ENCODE measurements at regions not wholly inside any gene's neighbourhood (a gene's known extent, or its start where the extent isn't known, plus 50 kb on each side); places are given as distances from the start of the nearest gene placed in this dataset.

DNA sequence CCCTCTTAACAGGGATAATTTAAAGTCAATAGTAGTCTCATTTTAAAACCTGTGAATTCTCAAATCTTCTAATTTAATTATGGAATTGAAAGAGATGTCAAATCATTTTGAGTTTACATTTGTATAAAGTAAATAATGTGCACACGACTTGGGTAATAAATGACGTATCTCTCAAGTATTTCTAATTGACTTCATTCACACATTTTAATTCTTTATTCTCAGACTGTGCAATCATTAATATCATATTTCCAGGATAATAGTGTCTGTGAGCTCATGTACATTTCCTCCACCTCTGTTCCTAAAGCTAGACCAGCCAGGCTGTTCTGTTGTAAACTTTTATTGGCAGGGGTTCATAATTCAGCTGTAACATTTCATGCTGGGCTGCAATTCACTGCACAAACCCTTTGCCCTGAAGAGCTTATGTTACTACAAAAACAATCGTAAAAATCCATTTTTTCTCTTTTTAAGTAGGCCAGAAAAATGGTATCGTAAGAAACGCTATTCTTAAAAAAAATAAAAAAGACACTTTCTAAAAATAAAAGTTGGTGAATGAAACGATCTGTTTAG is 1103.1 kb upstream of the TENM3 start:
- intact Hi-C loops (cut with micrococcal nuclease), result loop anchor here (10.0 kb wide), 2 partner anchors 475 to 945 kb away; no protein-coding TSS in a partner anchor
- Histone ChIP-seq H3K4me1 (ENCODE audit: control insufficient read depth in 1 of 2, insufficient read depth in 2 of 2, low read length in 2 of 2) (no peaks in the 10 kb centered on the region), H3K27ac (ENCODE audit: low read depth, low read length) (no peak overlapping the region), H4K20me1 (ENCODE audit: insufficient read depth) (no peaks in the 10 kb centered on the region), H3K9me3 (ENCODE audit: control insufficient read depth in 1 of 2, insufficient read depth in 1 of 2, low read depth in 1 of 2, low read length in 2 of 2) (no peaks in the 10 kb centered on the region), H3K36me3 (ENCODE audit: control insufficient read depth in 1 of 2, insufficient read depth in 2 of 2, low read length in 2 of 2) (no peaks in the 10 kb centered on the region), H2AFZ (ENCODE audit: low read depth, low read length, poor library complexity, severe bottlenecking) (no peak overlapping the region), H3K79me2 (ENCODE audit: insufficient read depth, low read length) (no peaks in the 10 kb centered on the region), H3K9me2 (ENCODE audit: insufficient read depth) (no peaks in the 10 kb centered on the region), H3K4me3 (replicated peaks in 1 of 2; ENCODE audit: low read depth in 1 of 2, low read length in 2 of 2) (no peak overlapping the region), H3K27me3 (ENCODE audit: insufficient read depth, low read length) (0 out of 2 replicates have a peak, but pooled peaks cover 3% of the 10 kb centered on the region), H3K4me2 (ENCODE audit: low read length) (no peak overlapping the region), H3K9ac (ENCODE audit: low read length) (no peak overlapping the region)
- ChIA-PET CTCF (interaction anchor here (1.2 kb wide), 1 partner anchor 389 kb away, joined by 3 read pairs; no protein-coding TSS in a partner anchor), POLR2A (no interaction called here), RAD21 (ENCODE audit: low non-redundant PET in 1 of 2, low total read pairs in 2 of 2, uncharacterized antibody in 2 of 2, unreplicated experiment in 2 of 2) (no interaction called here)
- TF ChIP-seq EZH2 (IDR thresholded peaks at IDR 0.05), result no peak
- TF ChIP-seq CEBPB (IDR thresholded peaks at IDR 0.05; ENCODE audit: low read depth), result no peak
- no peak for TF ChIP-seq EZH2phosphoT487 (IDR thresholded peaks at IDR 0.05; ENCODE audit: borderline replicate concordance)
- no peak for TF ChIP-seq FOSL1 (IDR thresholded peaks at IDR 0.05; ENCODE audit: low read depth)
- no peak for TF ChIP-seq SP1 (IDR thresholded peaks at IDR 0.05; ENCODE audit: low read depth)
- TF ChIP-seq, protein P1, sequence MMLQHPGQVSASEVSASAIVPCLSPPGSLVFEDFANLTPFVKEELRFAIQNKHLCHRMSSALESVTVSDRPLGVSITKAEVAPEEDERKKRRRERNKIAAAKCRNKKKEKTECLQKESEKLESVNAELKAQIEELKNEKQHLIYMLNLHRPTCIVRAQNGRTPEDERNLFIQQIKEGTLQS (IDR thresholded peaks at IDR 0.05), result no peak
- no peak for TF ChIP-seq ZNF274 (IDR thresholded peaks at IDR 0.05; ENCODE audit: low read depth, low read length)
- TF ChIP-seq, protein P2, sequence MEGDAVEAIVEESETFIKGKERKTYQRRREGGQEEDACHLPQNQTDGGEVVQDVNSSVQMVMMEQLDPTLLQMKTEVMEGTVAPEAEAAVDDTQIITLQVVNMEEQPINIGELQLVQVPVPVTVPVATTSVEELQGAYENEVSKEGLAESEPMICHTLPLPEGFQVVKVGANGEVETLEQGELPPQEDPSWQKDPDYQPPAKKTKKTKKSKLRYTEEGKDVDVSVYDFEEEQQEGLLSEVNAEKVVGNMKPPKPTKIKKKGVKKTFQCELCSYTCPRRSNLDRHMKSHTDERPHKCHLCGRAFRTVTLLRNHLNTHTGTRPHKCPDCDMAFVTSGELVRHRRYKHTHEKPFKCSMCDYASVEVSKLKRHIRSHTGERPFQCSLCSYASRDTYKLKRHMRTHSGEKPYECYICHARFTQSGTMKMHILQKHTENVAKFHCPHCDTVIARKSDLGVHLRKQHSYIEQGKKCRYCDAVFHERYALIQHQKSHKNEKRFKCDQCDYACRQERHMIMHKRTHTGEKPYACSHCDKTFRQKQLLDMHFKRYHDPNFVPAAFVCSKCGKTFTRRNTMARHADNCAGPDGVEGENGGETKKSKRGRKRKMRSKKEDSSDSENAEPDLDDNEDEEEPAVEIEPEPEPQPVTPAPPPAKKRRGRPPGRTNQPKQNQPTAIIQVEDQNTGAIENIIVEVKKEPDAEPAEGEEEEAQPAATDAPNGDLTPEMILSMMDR (IDR thresholded peaks at IDR 0.05 in 2 of 3, conservative IDR thresholded peaks at IDR 0.05 in 1 of 3; ENCODE audit: borderline replicate concordance in 1 of 3, insufficient read depth in 1 of 3, low read depth in 2 of 3, low read length in 2 of 3), result no peak
- no peak for TF ChIP-seq POLR2AphosphoS5 (IDR thresholded peaks at IDR 0.05; ENCODE audit: low read depth, low read length)
- no peak for TF ChIP-seq TCF7L2 (IDR thresholded peaks at IDR 0.05; ENCODE audit: borderline replicate concordance, extremely low read depth, insufficient read depth, insufficient read length)
- TF ChIP-seq CBX3 (IDR thresholded peaks at IDR 0.05; ENCODE audit: low read depth), result no peak
- TF ChIP-seq, protein P3, sequence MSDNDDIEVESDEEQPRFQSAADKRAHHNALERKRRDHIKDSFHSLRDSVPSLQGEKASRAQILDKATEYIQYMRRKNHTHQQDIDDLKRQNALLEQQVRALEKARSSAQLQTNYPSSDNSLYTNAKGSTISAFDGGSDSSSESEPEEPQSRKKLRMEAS (IDR thresholded peaks at IDR 0.05), result no peak
- no peak for TF ChIP-seq YY1 (IDR thresholded peaks at IDR 0.05; ENCODE audit: extremely low read depth, insufficient replicate concordance, low read depth, low read length)
- TF ChIP-seq ELF1 (IDR thresholded peaks at IDR 0.05; ENCODE audit: borderline replicate concordance, low read depth), result no peak
- TF ChIP-seq, protein P4, sequence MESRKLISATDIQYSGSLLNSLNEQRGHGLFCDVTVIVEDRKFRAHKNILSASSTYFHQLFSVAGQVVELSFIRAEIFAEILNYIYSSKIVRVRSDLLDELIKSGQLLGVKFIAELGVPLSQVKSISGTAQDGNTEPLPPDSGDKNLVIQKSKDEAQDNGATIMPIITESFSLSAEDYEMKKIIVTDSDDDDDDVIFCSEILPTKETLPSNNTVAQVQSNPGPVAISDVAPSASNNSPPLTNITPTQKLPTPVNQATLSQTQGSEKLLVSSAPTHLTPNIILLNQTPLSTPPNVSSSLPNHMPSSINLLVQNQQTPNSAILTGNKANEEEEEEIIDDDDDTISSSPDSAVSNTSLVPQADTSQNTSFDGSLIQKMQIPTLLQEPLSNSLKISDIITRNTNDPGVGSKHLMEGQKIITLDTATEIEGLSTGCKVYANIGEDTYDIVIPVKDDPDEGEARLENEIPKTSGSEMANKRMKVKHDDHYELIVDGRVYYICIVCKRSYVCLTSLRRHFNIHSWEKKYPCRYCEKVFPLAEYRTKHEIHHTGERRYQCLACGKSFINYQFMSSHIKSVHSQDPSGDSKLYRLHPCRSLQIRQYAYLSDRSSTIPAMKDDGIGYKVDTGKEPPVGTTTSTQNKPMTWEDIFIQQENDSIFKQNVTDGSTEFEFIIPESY (IDR thresholded peaks at IDR 0.05; ENCODE audit: extremely low read depth, insufficient replicate concordance, low read length), result no peak
- TF ChIP-seq ZFX (IDR thresholded peaks at IDR 0.05), result no peak
- TF ChIP-seq EGR1 (IDR thresholded peaks at IDR 0.05; ENCODE audit: low read depth), result no peak
- TF ChIP-seq SRF (IDR thresholded peaks at IDR 0.05; ENCODE audit: low read depth), result no peak
- no peak for DNase-seq (ENCODE audit: low read depth, low spot score)
- no peak for ATAC-seq
- BruUV-seq (replicated peaks), result no TSS peak

Data from HCT116 (cell line).